Activated T-helper 17 cell treated with anti-CD3 and anti-CD28 coated beads, Interleukin-2, amount 50 U/mL, for 72 hours (primary cell): ENCODE measurements at regions not wholly inside any gene's neighbourhood (a gene's known extent, or its start where the extent isn't known, plus 50 kb on each side); places are given as distances from the start of the nearest gene placed in this dataset.
A peak's percentile ranks its signal among the peaks of the same experiment; 100 is the strongest.
"Not testable (repeated sequence)": the region's sequence is repeated elsewhere in the genome, so short reads cannot be mapped to it uniquely, and the experiment has no call there.

ENCODE experiments used
- ATAC-seq: fragments of 150-1000 bp; cut with Tn5 transposase; replicated peaks from 2 replicates; pipeline ENCODE4 v1.10.0; 2021; ENCODE audit warnings: mild to moderate bottlenecking, moderate library complexity
- H3K27ac Mint-ChIP-seq: one replicate; pipeline ENCODE4 v1.8.0; 2022; ENCODE audit warnings: mixed read lengths
- H3K27me3 Mint-ChIP-seq: one replicate; pipeline ENCODE4 v1.8.0; 2022; ENCODE audit warnings: mixed read lengths
- H3K36me3 Mint-ChIP-seq: one replicate; pipeline ENCODE4 v1.8.0; 2022; ENCODE audit warnings: low read depth, mild to moderate bottlenecking, mixed read lengths
- H3K4me1 Mint-ChIP-seq: one replicate; pipeline ENCODE4 v1.8.0; 2022; ENCODE audit warnings: mixed read lengths
- H3K4me3 Mint-ChIP-seq: one replicate; pipeline ENCODE4 v1.8.0; 2022; ENCODE audit warnings: mild to moderate bottlenecking, mixed read lengths
- H3K9me3 Mint-ChIP-seq: one replicate; pipeline ENCODE4 v1.8.0; 2022; ENCODE audit warnings: mixed read lengths

GRCh38 chrY:21600170-21600569 lies 65.5 kb downstream of the RBMY1A1 start:
- H3K27ac Mint-ChIP-seq = no peak overlapping the region
- no peak for ATAC-seq
- H3K9me3 Mint-ChIP-seq = no peaks in the 10 kb centered on the region
- H3K27me3 Mint-ChIP-seq = no peaks in the 10 kb centered on the region
- no peaks in the 10 kb centered on the region for H3K36me3 Mint-ChIP-seq
- H3K4me3 Mint-ChIP-seq = no peak overlapping the region
- no peaks in the 10 kb centered on the region for H3K4me1 Mint-ChIP-seq

DNA sequence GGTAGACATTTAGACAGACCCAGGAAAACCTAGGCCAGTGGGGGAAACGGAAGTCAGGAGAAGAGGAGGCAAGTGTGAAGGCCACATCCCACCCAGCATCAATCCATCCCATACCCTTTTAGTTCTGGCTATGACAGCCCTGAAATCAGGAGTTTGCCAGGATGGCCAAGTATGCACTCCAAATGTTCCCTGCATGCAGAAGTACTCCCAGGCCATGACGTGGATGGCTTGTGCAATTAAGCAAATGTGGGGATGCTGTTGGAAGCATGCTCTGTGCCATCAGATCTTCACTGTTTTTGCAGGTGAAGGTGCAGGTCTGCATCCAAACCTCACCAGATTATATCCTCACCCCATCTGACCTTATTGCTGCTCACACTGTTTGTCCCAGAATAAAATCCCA lies 66.8 kb downstream of the RBMY1A1 start:
- Mint-ChIP-seq H3K4me3 (no peak overlapping the region), H3K27ac (no peak overlapping the region)
- no peak for ATAC-seq

GRCh38 chrY:21602590-21602989 lies 67.9 kb downstream of the RBMY1A1 start:
- ATAC-seq = no peak
- Mint-ChIP-seq H3K9me3 (no peaks in the 10 kb centered on the region), H3K27ac (no peak overlapping the region), H3K4me3 (no peak overlapping the region), H3K27me3 (no peaks in the 10 kb centered on the region), H3K36me3 (no peaks in the 10 kb centered on the region), H3K4me1 (no peaks in the 10 kb centered on the region)

More for the DNA sequence above, 66.8 kb downstream of the RBMY1A1 start:
- Mint-ChIP-seq H3K27me3 (no peaks in the 10 kb centered on the region), H3K36me3 (no peaks in the 10 kb centered on the region), H3K4me1 (no peaks in the 10 kb centered on the region), H3K9me3 (no peaks in the 10 kb centered on the region)

DNA sequence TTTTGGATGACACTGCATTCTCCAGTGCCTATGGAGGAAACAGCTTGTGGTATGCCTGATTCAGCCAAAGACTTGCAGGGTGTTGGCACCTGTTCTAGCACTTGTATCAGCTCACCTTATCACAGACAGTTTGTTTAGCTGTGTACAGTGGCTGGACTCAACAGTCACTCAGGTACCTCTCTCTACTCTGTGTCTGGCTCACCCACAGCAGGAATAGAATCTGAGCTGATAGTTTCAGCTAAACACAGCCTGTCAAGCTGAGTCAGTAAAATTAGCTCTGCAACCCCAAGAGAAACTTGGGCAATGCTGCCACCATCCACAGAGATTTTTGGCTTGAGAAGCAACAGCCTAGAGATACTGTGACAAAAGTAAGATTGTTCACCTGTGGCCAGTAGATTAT lies 101.5 kb downstream of the RBMY1A1 start:
- Mint-ChIP-seq H3K4me3 (no peak overlapping the region), H3K36me3 (no peaks in the 10 kb centered on the region), H3K27ac (no peak overlapping the region), H3K9me3 (peaks cover 8% of the 10 kb centered on the region), H3K27me3 (peaks cover 25% of the 10 kb centered on the region), H3K4me1 (no peaks in the 10 kb centered on the region)
- no peak for ATAC-seq

DNA sequence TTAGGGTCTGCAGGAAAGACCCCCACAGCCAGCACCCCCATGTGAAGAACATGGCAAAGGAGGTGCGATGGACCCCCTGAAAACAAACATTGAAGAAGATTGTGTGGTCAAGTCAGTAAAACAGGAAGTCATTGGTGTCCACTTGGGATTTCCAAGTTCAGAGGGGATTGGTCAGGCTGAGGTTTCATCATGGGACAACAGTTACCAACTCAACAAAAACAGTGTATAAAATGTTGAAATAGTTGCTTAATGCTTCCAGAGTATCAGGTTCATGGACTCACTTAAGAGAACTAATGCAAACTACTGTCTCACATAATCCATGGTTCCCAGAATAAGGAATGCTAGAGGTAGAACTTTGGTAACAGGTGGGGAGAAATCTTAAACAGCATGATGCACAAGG lies 115.8 kb downstream of the RBMY1A1 start:
- Mint-ChIP-seq H3K4me1 (no peaks in the 10 kb centered on the region), H3K9me3 (no peaks in the 10 kb centered on the region), H3K27me3 (no peaks in the 10 kb centered on the region), H3K36me3 (no peaks in the 10 kb centered on the region), H3K4me3 (no peak overlapping the region), H3K27ac (no peak overlapping the region)
- ATAC-seq = no peak

- not testable (repeated sequence) for H3K4me1 Mint-ChIP-seq, H3K9me3 Mint-ChIP-seq, H3K27me3 Mint-ChIP-seq, H3K4me3 Mint-ChIP-seq, ATAC-seq, H3K36me3 Mint-ChIP-seq, H3K27ac Mint-ChIP-seq
These were observed 124.4 kb downstream of the RBMY1A1 start for GRCh38 chrY:21659057-21659456.

GRCh38 chrY:21679590-21679989 lies 144.9 kb downstream of the RBMY1A1 start:
- not testable (repeated sequence) for H3K4me3 Mint-ChIP-seq, H3K27me3 Mint-ChIP-seq, H3K36me3 Mint-ChIP-seq, H3K27ac Mint-ChIP-seq, H3K9me3 Mint-ChIP-seq, H3K4me1 Mint-ChIP-seq
- ATAC-seq = peak; percentile 86

DNA sequence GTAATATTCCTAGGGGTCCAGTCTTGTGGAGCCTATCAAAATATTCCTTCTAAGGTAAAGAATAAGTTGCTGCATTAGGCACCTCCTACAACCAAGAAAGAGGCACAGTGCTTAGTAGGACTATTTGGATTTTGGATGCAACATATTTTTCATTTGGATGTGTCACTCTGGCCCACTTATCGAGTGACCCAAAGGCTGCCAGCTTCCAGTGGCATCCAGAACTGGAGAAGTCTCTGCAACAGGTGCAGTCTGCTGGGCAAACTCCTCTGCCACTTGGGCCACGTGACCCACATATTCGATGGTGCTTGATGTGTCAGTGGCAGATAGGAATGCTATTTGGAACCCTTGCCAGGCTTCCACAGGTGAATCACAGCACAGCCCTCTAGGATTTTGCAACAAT lies 151.7 kb downstream of the RBMY1A1 start:
- not testable (repeated sequence) for ATAC-seq

GRCh38 chrY:21701951-21702350 lies 167.3 kb downstream of the RBMY1A1 start:
- not testable (repeated sequence) for H3K4me3 Mint-ChIP-seq

More for the DNA sequence above, 151.7 kb downstream of the RBMY1A1 start:
- H3K27ac Mint-ChIP-seq, H3K9me3 Mint-ChIP-seq, H3K27me3 Mint-ChIP-seq, H3K4me1 Mint-ChIP-seq, H3K36me3 Mint-ChIP-seq, H3K4me3 Mint-ChIP-seq: not testable (repeated sequence)

DNA sequence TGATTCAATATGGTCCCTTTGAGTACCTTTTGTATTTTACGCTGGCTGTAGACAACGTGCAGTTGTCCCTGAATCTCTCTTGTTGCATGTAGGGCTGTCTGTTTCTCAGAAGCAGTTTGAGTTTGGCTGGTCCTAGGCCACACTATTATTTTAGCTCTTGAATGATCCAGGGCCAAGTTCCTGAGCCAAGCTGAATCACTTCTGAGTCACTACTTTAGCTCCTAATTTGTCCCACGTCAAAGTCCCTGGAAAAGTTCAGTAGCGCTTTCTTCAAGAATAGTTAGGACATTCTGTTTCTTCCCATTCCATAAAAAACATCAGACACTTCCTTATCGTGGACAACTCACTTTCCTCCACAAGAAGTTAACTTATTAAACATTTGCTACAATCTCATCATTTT lies 168.2 kb downstream of the RBMY1A1 start:
- ATAC-seq, H3K27ac Mint-ChIP-seq, H3K4me3 Mint-ChIP-seq, H3K27me3 Mint-ChIP-seq, H3K9me3 Mint-ChIP-seq, H3K4me1 Mint-ChIP-seq, H3K36me3 Mint-ChIP-seq: not testable (repeated sequence)

More at GRCh38 chrY:21701951-21702350, 167.3 kb downstream of the RBMY1A1 start:
- ATAC-seq, H3K4me1 Mint-ChIP-seq, H3K27me3 Mint-ChIP-seq, H3K36me3 Mint-ChIP-seq, H3K9me3 Mint-ChIP-seq, H3K27ac Mint-ChIP-seq: not testable (repeated sequence)

DNA sequence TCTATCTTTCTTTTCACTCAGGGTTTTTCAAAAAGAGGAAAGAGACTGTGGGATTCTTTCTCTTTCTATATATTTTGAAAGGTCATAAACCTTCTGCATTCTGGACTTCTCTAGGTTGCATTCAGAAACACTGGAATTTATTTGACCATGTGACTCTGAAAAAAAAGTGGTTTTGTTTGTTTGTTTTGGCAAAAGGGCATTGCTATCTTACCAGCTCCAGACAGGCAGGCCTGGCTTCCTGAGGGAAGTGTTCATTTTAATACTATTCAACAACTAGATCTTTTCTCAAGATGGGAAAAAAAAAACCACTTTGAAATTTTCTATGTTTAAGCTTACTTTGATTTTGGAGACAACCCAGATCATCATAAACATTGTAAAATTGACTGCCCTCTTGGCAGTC lies 170.6 kb downstream of the RBMY1A1 start:
- no peak overlapping the region for H3K27ac Mint-ChIP-seq
- no peaks in the 10 kb centered on the region for H3K36me3 Mint-ChIP-seq

GRCh38 chrY:21706611-21707010 lies 171.9 kb downstream of the RBMY1A1 start:
- ATAC-seq, H3K4me3 Mint-ChIP-seq, H3K36me3 Mint-ChIP-seq, H3K4me1 Mint-ChIP-seq, H3K27ac Mint-ChIP-seq, H3K9me3 Mint-ChIP-seq, H3K27me3 Mint-ChIP-seq: not testable (repeated sequence)

More for the DNA sequence above, 170.6 kb downstream of the RBMY1A1 start:
- ATAC-seq = no peak
- Mint-ChIP-seq H3K4me1 (no peaks in the 10 kb centered on the region), H3K4me3 (no peak overlapping the region), H3K9me3 (no peaks in the 10 kb centered on the region), H3K27me3 (no peaks in the 10 kb centered on the region)

GRCh38 chrY:21735489-21736060 lies 158.8 kb downstream of the RBMY1D start:
- not testable (repeated sequence) for H3K4me1 Mint-ChIP-seq, H3K4me3 Mint-ChIP-seq, H3K27me3 Mint-ChIP-seq, H3K27ac Mint-ChIP-seq, H3K36me3 Mint-ChIP-seq, H3K9me3 Mint-ChIP-seq
- ATAC-seq = peak; percentile 75

DNA sequence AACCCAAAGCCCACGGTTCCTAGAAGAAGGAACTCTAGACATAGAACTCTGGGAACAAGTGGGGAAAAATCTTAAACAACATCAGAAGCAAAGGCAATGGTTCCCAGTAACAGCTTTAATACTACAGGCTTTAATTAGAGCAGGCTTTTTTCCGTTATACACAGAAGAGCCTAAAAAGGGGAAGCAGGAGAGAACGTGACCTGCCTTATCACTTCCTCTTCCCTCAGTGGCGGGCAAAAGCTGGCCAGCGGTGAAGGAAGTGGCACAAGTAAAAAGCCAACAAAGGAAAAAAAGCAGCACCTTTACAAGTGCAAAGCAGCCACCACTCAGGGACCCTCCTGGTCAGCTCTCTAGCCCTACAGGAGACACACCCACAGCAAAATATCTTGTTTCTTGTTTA lies 149.3 kb downstream of the RBMY1D start:
- H3K27me3 Mint-ChIP-seq, H3K36me3 Mint-ChIP-seq, H3K4me3 Mint-ChIP-seq, H3K9me3 Mint-ChIP-seq, H3K4me1 Mint-ChIP-seq, ATAC-seq, H3K27ac Mint-ChIP-seq: not testable (repeated sequence)

DNA sequence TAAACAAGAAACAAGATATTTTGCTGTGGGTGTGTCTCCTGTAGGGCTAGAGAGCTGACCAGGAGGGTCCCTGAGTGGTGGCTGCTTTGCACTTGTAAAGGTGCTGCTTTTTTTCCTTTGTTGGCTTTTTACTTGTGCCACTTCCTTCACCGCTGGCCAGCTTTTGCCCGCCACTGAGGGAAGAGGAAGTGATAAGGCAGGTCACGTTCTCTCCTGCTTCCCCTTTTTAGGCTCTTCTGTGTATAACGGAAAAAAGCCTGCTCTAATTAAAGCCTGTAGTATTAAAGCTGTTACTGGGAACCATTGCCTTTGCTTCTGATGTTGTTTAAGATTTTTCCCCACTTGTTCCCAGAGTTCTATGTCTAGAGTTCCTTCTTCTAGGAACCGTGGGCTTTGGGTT lies 134.1 kb downstream of the RBMY1D start:
- not testable (repeated sequence) for H3K4me3 Mint-ChIP-seq, H3K27ac Mint-ChIP-seq, ATAC-seq, H3K36me3 Mint-ChIP-seq, H3K27me3 Mint-ChIP-seq, H3K9me3 Mint-ChIP-seq, H3K4me1 Mint-ChIP-seq

- not testable (repeated sequence) for H3K36me3 Mint-ChIP-seq, H3K9me3 Mint-ChIP-seq, H3K4me1 Mint-ChIP-seq, H3K27me3 Mint-ChIP-seq, H3K4me3 Mint-ChIP-seq, H3K27ac Mint-ChIP-seq
- peak; percentile 75 for ATAC-seq
These were observed 126.5 kb downstream of the RBMY1D start for GRCh38 chrY:21767824-21768223.
